K562 (cell line): ENCODE measurements at regions not wholly inside any gene's neighbourhood (a gene's known extent, or its start where the extent isn't known, plus 50 kb on each side); places are given as distances from the start of the nearest gene placed in this dataset.
"Not testable (repeated sequence)": the region's sequence is repeated elsewhere in the genome, so short reads cannot be mapped to it uniquely, and the experiment has no call there.

Experiments
- ATAC-seq: fragments of 200-7000 bp; cut with Tn5 transposase; 3 replicates; pipeline ENCODE4 v1.9.1; 2020; ENCODE audit warnings: moderate library complexity
- BruUV-seq: library from RNA; stranded (reverse); fragments of 400-500 nt; replicated peaks from 2 replicates; lab custom pipeline; 2021; lab: Mats Ljungman, UMichigan
- CTCF ChIA-PET: fragments of 300-600 bp; formaldehyde crosslinking; extraction: SDS; loops from one replicate; lab custom pipeline; 2021; ENCODE audit warnings: low intra/inter-chr PET ratio; lab: Yijun Ruan, JAX
- POLR2A ChIA-PET: fragments of 300-600, 350-650 bp; sonication (Branson Sonifier 250); formaldehyde crosslinking; extraction: SDS; loops from one replicate; lab custom pipeline; 2021; ENCODE audit warnings: antibody characterized with exemption, inconsistent platforms; lab: Yijun Ruan, JAX
- DNase-seq, 4 experiments: peaks; one replicate each; pipeline versions ENCODE4 v3.0.0 to v3.0.0-alpha.2; 2011 to 2018; ENCODE audit warnings: low spot score in 3 of 4, mixed read lengths in 3 of 4; ENCODE audit errors: extremely low read depth in 1 of 4
- FAIRE-seq: peaks from 2 replicates; lab custom pipeline; 2011; peaks lifted over from hg19 to GRCh38; lab: Jason Lieb, UNC
- H2AFZ ChIP-seq: 2 replicates; pipeline ENCODE4 v1.6.0; 2011; ENCODE audit warnings: low read depth, low read length, control low read depth, inconsistent platforms
- H3K27ac ChIP-seq: fragments of 200-600 bp; 3 replicates; pipeline ENCODE4 v1.8.0; 2011; ENCODE audit warnings: low read depth, mild to moderate bottlenecking, control low read depth, inconsistent platforms, low read length, moderate library complexity, mixed read lengths; ENCODE audit errors: extremely low read depth
- H3K27me3 ChIP-seq, 2 experiments: fragments of 300-600 bp in 1 of 2; 2 replicates in 1 of 2; 3 replicates in 1 of 2; pipeline versions ENCODE4 v1.6.0 to v1.8.0; 2011; ENCODE audit warnings: inconsistent platforms in 2 of 2, low read length in 2 of 2, mild to moderate bottlenecking in 1 of 2, mixed read lengths in 1 of 2, moderate library complexity in 1 of 2; ENCODE audit not compliant: control insufficient read depth in 2 of 2, insufficient read depth in 2 of 2
- H3K36me3 ChIP-seq: fragments of 300-600 bp; 3 replicates; pipeline ENCODE4 v1.8.0; 2011; ENCODE audit warnings: mild to moderate bottlenecking, low read length, inconsistent platforms; ENCODE audit not compliant: control insufficient read depth, insufficient read depth
- H3K4me1 ChIP-seq, 2 experiments: fragments of 200-600 bp in 1 of 2; replicated peaks in 1 of 2; 2 replicates in 1 of 2; 3 replicates in 1 of 2; pipeline versions ENCODE4 v1.5.1 to v1.8.0; 2011; ENCODE audit warnings: inconsistent platforms in 2 of 2, low read length in 2 of 2, mild to moderate bottlenecking in 1 of 2, mixed read lengths in 1 of 2, moderate library complexity in 1 of 2; ENCODE audit not compliant: control insufficient read depth in 2 of 2, insufficient read depth in 2 of 2
- H3K4me2 ChIP-seq: 2 replicates; pipeline ENCODE4 v1.6.1; 2011; ENCODE audit warnings: low read length, control low read depth, inconsistent platforms, mixed read lengths; ENCODE audit not compliant: insufficient read depth
- H3K4me3 ChIP-seq: fragments of 200-600 bp; sonication (generic), shearing (Covaris generic); 2 replicates; pipeline ENCODE4 v1.5.1; 2016; ENCODE audit warnings: control low read depth, inconsistent platforms
- H3K79me2 ChIP-seq: fragments of 200-600 bp; 3 replicates; pipeline ENCODE4 v1.8.0; 2011; ENCODE audit warnings: low read length, inconsistent platforms; ENCODE audit not compliant: control insufficient read depth, insufficient read depth
- H3K9ac ChIP-seq, 2 experiments: 2 replicates each; pipeline versions ENCODE4 v1.6.0 to v1.6.1; 2011; ENCODE audit warnings: low read depth in 2 of 2, low read length in 2 of 2, control low read depth in 1 of 2, inconsistent platforms in 1 of 2, mild to moderate bottlenecking in 1 of 2, mixed read lengths in 1 of 2; ENCODE audit not compliant: insufficient read depth in 1 of 2
- H3K9me1 ChIP-seq: one replicate; pipeline ENCODE4 v1.6.0; 2011; ENCODE audit warnings: inconsistent platforms, mild to moderate bottlenecking, low read length, moderate library complexity; ENCODE audit not compliant: control insufficient read depth, insufficient read depth
- H3K9me3 ChIP-seq: replicated peaks from 2 replicates; pipeline ENCODE4 v1.5.1; 2011; ENCODE audit warnings: low read depth, low read length, inconsistent platforms; ENCODE audit not compliant: control insufficient read depth, insufficient read depth
- H4K20me1 ChIP-seq: replicated peaks from 2 replicates; pipeline ENCODE4 v1.6.1; 2011; ENCODE audit warnings: low read length, inconsistent platforms, mixed read lengths; ENCODE audit not compliant: control insufficient read depth, insufficient read depth
- WGBS: fragments of 100-300 bp; shearing (Covaris generic); methylation state at CpG from one replicate; pipeline ENCODE4 v1.1.6; 2016; ENCODE audit warnings: low coverage, mixed read lengths; ENCODE audit not compliant: insufficient coverage; ENCODE audit errors: missing lambda C conversion rate; 5-methylcytosine and 5-hydroxymethylcytosine counted together
- in situ Hi-C: fragments of 300-500 bp; cut with MboI; formaldehyde crosslinking; loops from 4 replicates; pipeline ENCODE4 v1.15.0; 2018; ENCODE audit warnings: inconsistent platforms, mixed read lengths
- intact Hi-C: fragments of 100-400 bp; cut with micrococcal nuclease; formaldehyde crosslinking; loops from 2 replicates; pipeline ENCODE4 v1.14.2; 2022

- ATAC-seq = not testable (repeated sequence)
Measured at GRCh38 chr4:3619698-3620097, 87.5 kb upstream of the LRPAP1 start.

GRCh38 chr4:3618341-3618740 lies 86.1 kb upstream of the LRPAP1 start:
- H3K4me1 ChIP-seq, intact Hi-C loops, H3K9me3 ChIP-seq, FAIRE-seq, DNase-seq, H3K9ac ChIP-seq, H3K36me3 ChIP-seq, POLR2A ChIA-PET, H3K27ac ChIP-seq, CTCF ChIA-PET, H3K4me2 ChIP-seq, H3K4me3 ChIP-seq, H4K20me1 ChIP-seq, H3K79me2 ChIP-seq, H3K9me1 ChIP-seq, ATAC-seq, in situ Hi-C loops, BruUV-seq, H2AFZ ChIP-seq: not testable (repeated sequence)
- H3K27me3 ChIP-seq = peaks cover 0 to 18% of the 10 kb centered on the region in 2 experiments; a peak in 1 of 5 replicates
- 0% methylated on average over 2 of the region's 3 CpGs for WGBS

More at GRCh38 chr4:3619698-3620097, 87.5 kb upstream of the LRPAP1 start:
- H3K9ac ChIP-seq, H3K27ac ChIP-seq, H3K79me2 ChIP-seq, POLR2A ChIA-PET, H3K4me2 ChIP-seq, intact Hi-C loops, FAIRE-seq, H3K9me3 ChIP-seq, H4K20me1 ChIP-seq, H2AFZ ChIP-seq, in situ Hi-C loops, H3K4me1 ChIP-seq, DNase-seq, H3K4me3 ChIP-seq, H3K36me3 ChIP-seq, BruUV-seq, H3K9me1 ChIP-seq, CTCF ChIA-PET: not testable (repeated sequence)
- peaks cover 0 to 14% of the 10 kb centered on the region in 2 experiments; a peak in 1 of 5 replicates for H3K27me3 ChIP-seq
- 0% methylated on average over 2 of the region's 4 CpGs for WGBS
